Ascending aorta (tissue), 2 donors: ENCODE measurements at regions not wholly inside any gene's neighbourhood (a gene's known extent, or its start where the extent isn't known, plus 50 kb on each side); places are given as distances from the start of the nearest gene placed in this dataset.

Source experiments
- DNase-seq, 2 donors: peaks; one replicate each; pipeline ENCODE4 v3.0.0-alpha.2; 2019; ENCODE audit warnings: low spot score in 2 of 2
- H3K27ac ChIP-seq, 2 donors: fragments of 200-600 bp; sonication (generic); one replicate each; pipeline ENCODE4 v1.5.1; 2016 to 2017; ENCODE audit warnings: mild to moderate bottlenecking in 1 of 2
- H3K27me3 ChIP-seq: fragments of 200-600 bp; sonication (generic); one replicate; pipeline ENCODE4 v1.5.1; 2017
- H3K36me3 ChIP-seq, 2 donors: fragments of 200-600 bp; sonication (generic); one replicate each; pipeline ENCODE4 v1.5.1; 2016
- H3K4me1 ChIP-seq, 2 donors: fragments of 200-600 bp; sonication (generic); one replicate each; pipeline ENCODE4 v1.5.1; 2016 to 2017; ENCODE audit warnings: mild to moderate bottlenecking in 1 of 2
- H3K4me3 ChIP-seq, 2 donors: fragments of 200-600 bp; sonication (generic); one replicate each; pipeline ENCODE4 v1.5.1; 2016 to 2017; ENCODE audit warnings: mild to moderate bottlenecking in 1 of 2
- H3K9me3 ChIP-seq, 2 donors: fragments of 200-600 bp; sonication (generic); one replicate each; pipeline ENCODE4 v1.5.1; 2016
- CTCF ChIP-seq, 3 experiments: fragments of 200-600 bp in 2 of 3; fragments of 450-650 bp in 1 of 3; sonication (generic) in 2 of 3; IDR thresholded peaks; one replicate each; pipeline ENCODE4 v1.5.1; 2016 to 2019; ENCODE audit warnings: antibody characterized with exemption in 3 of 3, mild to moderate bottlenecking in 1 of 3, moderate library complexity in 1 of 3
- intact Hi-C: fragments of 100-400 bp; cut with DNase I; formaldehyde crosslinking; loops from one replicate; pipeline ENCODE4 v1.15.1; 2023

DNA sequence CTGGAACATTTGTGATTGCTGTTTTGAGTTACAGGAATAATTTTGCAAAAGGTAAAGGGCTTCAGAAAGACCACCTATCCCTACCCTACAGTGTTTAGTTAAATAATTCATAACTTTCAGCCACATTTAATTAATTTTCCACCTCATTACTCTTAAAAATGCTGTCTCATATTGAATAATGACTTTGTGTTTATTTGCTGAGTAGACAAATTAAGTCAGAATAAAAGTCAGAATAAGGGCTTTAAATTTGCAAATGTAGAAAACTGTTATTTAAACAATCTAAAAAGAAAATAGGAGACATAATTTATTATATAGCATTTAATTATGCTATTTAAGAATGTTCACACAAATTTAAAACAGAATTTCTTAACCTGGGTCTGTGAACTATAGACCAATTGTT is 293.7 kb upstream of the RIMS1 start:
- H3K9me3 ChIP-seq = no peaks in the 10 kb centered on the region
- H3K27ac ChIP-seq = no peak overlapping the region
- DNase-seq = no peak
- no peak for TF ChIP-seq CTCF (IDR thresholded peaks at IDR 0.05)
- intact Hi-C loops = no loop called here
- no peaks in the 10 kb centered on the region for H3K36me3 ChIP-seq
- no peak overlapping the region for H3K4me3 ChIP-seq
- H3K27me3 ChIP-seq = no peaks in the 10 kb centered on the region
- H3K4me1 ChIP-seq = no peaks in the 10 kb centered on the region

GRCh38 chr6:71599359-71599758 is 287.0 kb upstream of the RIMS1 start:
- no peaks in the 10 kb centered on the region for H3K36me3 ChIP-seq
- H3K4me3 ChIP-seq = no peak overlapping the region
- DNase-seq = no peak
- no peak for TF ChIP-seq CTCF (IDR thresholded peaks at IDR 0.05)
- intact Hi-C loops = no loop called here
- H3K27ac ChIP-seq = no peak overlapping the region
- peaks cover 0 to 4% of the 10 kb centered on the region in 2 donors for H3K4me1 ChIP-seq
- no peaks in the 10 kb centered on the region for H3K27me3 ChIP-seq
- H3K9me3 ChIP-seq = no peaks in the 10 kb centered on the region

DNA sequence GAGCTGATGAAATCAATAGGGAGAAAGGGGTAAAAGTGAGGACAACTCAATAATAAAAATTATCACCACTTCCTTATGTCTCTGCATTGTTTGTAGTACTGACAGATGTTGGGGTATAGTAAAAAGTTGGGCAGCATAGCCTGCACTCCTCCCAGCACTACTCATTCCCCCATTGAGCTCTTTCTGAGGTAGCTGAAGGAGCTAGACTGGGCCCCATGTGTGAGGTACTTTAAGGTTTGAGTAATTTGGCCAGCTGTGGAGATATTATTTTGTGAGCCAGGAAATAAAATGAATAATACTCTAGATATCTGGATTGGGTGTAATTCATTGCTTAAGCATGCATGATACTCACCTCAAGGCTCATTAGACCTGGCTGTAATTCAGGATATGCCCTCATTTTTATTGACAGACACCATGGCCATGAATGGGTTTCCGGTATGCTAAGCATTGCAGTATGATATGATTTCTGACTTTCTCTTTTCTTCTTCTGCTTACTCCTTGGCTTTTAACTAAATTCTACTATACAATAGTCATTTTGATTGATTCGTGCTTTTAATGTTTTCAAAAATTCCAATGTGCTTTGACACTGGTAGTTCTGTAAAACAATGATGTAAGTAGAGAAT is 283.9 kb upstream of the RIMS1 start:
- DNase-seq = no peak
- TF ChIP-seq CTCF (IDR thresholded peaks at IDR 0.05) = no peak
- Histone ChIP-seq H3K27ac (no peak overlapping the region), H3K27me3 (no peaks in the 10 kb centered on the region), H3K4me1 (peaks cover 0 to 4% of the 10 kb centered on the region in 2 donors), H3K9me3 (no peaks in the 10 kb centered on the region), H3K36me3 (no peaks in the 10 kb centered on the region), H3K4me3 (no peak overlapping the region)
- intact Hi-C loops = no loop called here

DNA sequence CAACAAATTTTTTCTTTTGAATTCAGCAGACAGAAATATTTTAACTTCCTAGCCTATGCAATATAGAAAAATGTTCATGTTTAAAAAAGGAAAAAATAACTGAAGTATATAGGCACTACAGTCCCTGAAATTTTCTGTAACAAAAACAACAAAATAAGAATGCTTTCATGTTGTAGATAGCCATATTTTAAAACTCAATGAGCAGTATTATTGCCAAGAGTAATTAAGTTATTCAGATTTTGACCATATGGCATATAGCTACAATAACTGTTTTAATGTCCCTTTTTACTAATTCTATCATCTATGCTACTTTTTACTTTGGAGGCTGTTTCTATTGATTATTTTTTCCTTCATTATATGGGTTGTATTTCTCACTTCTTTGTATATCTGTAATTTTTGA is 283.3 kb upstream of the RIMS1 start:
- Histone ChIP-seq H3K9me3 (no peaks in the 10 kb centered on the region), H3K4me3 (no peak overlapping the region), H3K27me3 (no peaks in the 10 kb centered on the region), H3K36me3 (no peaks in the 10 kb centered on the region), H3K27ac (no peak overlapping the region), H3K4me1 (peaks cover 0 to 4% of the 10 kb centered on the region in 2 donors)
- TF ChIP-seq CTCF (IDR thresholded peaks at IDR 0.05) = no peak
- DNase-seq = no peak
- intact Hi-C loops = no loop called here

- TF ChIP-seq CTCF (IDR thresholded peaks at IDR 0.05) = no peak
- Histone ChIP-seq H3K9me3 (no peaks in the 10 kb centered on the region), H3K4me1 (no peaks in the 10 kb centered on the region), H3K36me3 (no peaks in the 10 kb centered on the region), H3K27ac (no peak overlapping the region), H3K4me3 (no peak overlapping the region), H3K27me3 (no peaks in the 10 kb centered on the region)
- no peak for DNase-seq
- intact Hi-C loops = no loop called here
Measured at GRCh38 chr6:71608646-71609045, 277.7 kb upstream of the RIMS1 start.

- Histone ChIP-seq H3K4me3 (no peak overlapping the region), H3K27ac (no peak overlapping the region), H3K4me1 (no peaks in the 10 kb centered on the region), H3K36me3 (no peaks in the 10 kb centered on the region), H3K9me3 (no peaks in the 10 kb centered on the region), H3K27me3 (no peaks in the 10 kb centered on the region)
- TF ChIP-seq CTCF (IDR thresholded peaks at IDR 0.05) = no peak
- DNase-seq = no peak
- intact Hi-C loops = loop anchor here (5.0 kb wide), 2 partner anchors 267 to 462 kb away; partner anchors contain the start of gene RIMS1
Measured at GRCh38 chr6:71619836-71620235, 266.5 kb upstream of the RIMS1 start.
